ENCODE measurements at regions not wholly inside any gene's neighbourhood (a gene's known extent, or its start where the extent isn't known, plus 50 kb on each side); places are given as distances from the start of the nearest gene placed in this dataset.

- TF ChIP-seq CTCF (IDR thresholded peaks at IDR 0.05; ENCODE audit: low read depth, low read length) = no peak
- no peaks in the 10 kb centered on the region for H3K27me3 ChIP-seq
- peak; percentile 32 for DNase-seq
- no peak overlapping the region for H3K4me3 ChIP-seq (ENCODE audit: low read depth, low read length)
- no peaks in the 10 kb centered on the region for H3K36me3 ChIP-seq
- H3K9me3 ChIP-seq = no peaks in the 10 kb centered on the region
- H3K4me1 ChIP-seq = peaks cover 29% of the 10 kb centered on the region
These were observed 1240.4 kb downstream of the GATA3 start for GRCh38 chr10:9294865-9295264.

- Histone ChIP-seq H3K27me3 (no peaks in the 10 kb centered on the region), H3K4me1 (peaks cover 32% of the 10 kb centered on the region), H3K4me3 (ENCODE audit: low read depth, low read length) (no peak overlapping the region), H3K36me3 (no peaks in the 10 kb centered on the region), H3K9me3 (no peaks in the 10 kb centered on the region)
- no peak for TF ChIP-seq CTCF (IDR thresholded peaks at IDR 0.05; ENCODE audit: low read depth, low read length)
- no peak for DNase-seq
These were observed 1241.7 kb downstream of the GATA3 start for GRCh38 chr10:9296190-9296589.

- no peaks in the 10 kb centered on the region for H3K27me3 ChIP-seq
- peaks cover 38% of the 10 kb centered on the region for H3K4me1 ChIP-seq
- H3K4me3 ChIP-seq (ENCODE audit: low read depth, low read length) = peak overlapping the region; percentile 23; the same call in 1 of the 2 replicates
- H3K36me3 ChIP-seq = no peaks in the 10 kb centered on the region
- no peaks in the 10 kb centered on the region for H3K9me3 ChIP-seq
- no peak for TF ChIP-seq CTCF (IDR thresholded peaks at IDR 0.05; ENCODE audit: low read depth, low read length)
- peak; percentile 35 for DNase-seq
These were observed 1243.1 kb downstream of the GATA3 start for GRCh38 chr10:9297580-9297979.

DNA sequence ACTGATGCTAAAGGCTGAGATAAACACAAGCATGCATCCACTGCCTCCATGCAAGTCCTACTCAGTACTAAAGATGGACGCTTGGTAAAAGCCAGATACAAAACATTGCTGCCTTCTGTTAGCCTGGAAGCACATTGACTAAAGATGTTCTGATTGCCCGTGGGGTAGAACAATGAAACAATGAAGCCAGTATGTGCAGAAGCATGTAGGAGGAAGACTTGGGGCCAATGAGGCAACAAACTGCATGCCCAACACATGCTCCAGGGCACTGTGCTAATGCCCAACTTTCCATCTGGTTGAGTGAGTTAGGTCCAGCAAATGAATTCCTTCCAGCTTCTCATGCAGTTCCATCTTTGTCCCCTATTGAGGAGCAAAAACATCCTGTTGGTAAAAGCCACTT, 1245.5 kb downstream of the GATA3 start:
- no peak for TF ChIP-seq CTCF (IDR thresholded peaks at IDR 0.05; ENCODE audit: low read depth, low read length)
- H3K36me3 ChIP-seq = no peaks in the 10 kb centered on the region
- H3K4me1 ChIP-seq = peaks cover 31% of the 10 kb centered on the region
- no peak for DNase-seq
- no peaks in the 10 kb centered on the region for H3K9me3 ChIP-seq
- H3K27me3 ChIP-seq = no peaks in the 10 kb centered on the region
- no peak overlapping the region for H3K4me3 ChIP-seq (ENCODE audit: low read depth, low read length)

DNA sequence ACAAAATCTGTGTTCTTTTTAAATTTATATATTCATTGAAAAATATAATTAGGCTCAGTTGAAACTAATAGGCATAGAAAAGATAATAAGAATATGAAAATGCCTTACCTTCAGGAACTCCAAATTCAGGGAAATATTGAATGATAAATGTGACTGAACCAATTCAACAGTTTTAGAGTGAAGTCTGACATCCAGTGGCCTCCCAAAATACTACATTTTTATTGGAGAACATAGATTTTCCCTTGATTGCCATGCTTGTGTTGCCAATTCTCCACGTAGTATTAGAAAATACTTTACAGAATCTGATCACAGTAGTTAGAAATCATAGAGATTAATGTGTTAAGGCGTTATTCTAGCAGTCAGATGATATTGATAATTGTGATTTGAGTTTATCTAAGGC, 1246.7 kb downstream of the GATA3 start:
- no peaks in the 10 kb centered on the region for H3K9me3 ChIP-seq
- H3K36me3 ChIP-seq = no peaks in the 10 kb centered on the region
- peak; percentile 53 for TF ChIP-seq CTCF (IDR thresholded peaks at IDR 0.05; ENCODE audit: low read depth, low read length)
- no peak overlapping the region for H3K4me3 ChIP-seq (ENCODE audit: low read depth, low read length)
- peak; percentile 15 for DNase-seq
- H3K4me1 ChIP-seq = peaks cover 22% of the 10 kb centered on the region; the same call in 1 of the 2 replicates
- no peaks in the 10 kb centered on the region for H3K27me3 ChIP-seq

DNA sequence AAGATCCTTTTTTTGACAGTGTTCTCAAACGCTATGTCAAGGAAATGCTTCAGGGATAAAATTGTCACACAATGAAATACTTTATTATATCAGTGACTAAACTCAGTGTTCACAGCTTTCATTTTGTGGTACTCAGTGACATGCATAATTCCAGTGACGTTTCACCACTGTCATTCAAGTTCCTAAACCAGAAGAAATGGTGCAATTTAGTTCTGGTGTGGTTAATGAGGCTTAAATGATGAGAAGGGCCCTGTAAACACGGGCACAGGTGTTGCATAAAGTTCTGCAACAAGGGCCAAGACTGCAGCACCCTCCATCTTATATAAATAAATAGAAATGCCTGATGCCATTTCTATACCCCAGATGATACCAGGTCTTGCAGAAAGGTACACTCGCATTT, 1247.1 kb downstream of the GATA3 start:
- H3K4me1 ChIP-seq = peaks cover 18% of the 10 kb centered on the region; the same call in 1 of the 2 replicates
- DNase-seq = no peak
- H3K9me3 ChIP-seq = no peaks in the 10 kb centered on the region
- no peaks in the 10 kb centered on the region for H3K27me3 ChIP-seq
- no peak overlapping the region for H3K4me3 ChIP-seq (ENCODE audit: low read depth, low read length)
- H3K36me3 ChIP-seq = no peaks in the 10 kb centered on the region
- TF ChIP-seq CTCF (IDR thresholded peaks at IDR 0.05; ENCODE audit: low read depth, low read length) = no peak
